NOMO-1 treated with DMSO at 0.1 percent for 48 hours (cell line): ENCODE measurements at regions not wholly inside any gene's neighbourhood (a gene's known extent, or its start where the extent isn't known, plus 50 kb on each side); places are given as distances from the start of the nearest gene placed in this dataset.
"Not testable (repeated sequence)": the region's sequence is repeated elsewhere in the genome, so short reads cannot be mapped to it uniquely, and the experiment has no call there.

Experiments used
- DNase-seq: peaks from one replicate; lab custom pipeline; 2025; ENCODE audit not compliant: unreplicated experiment; lab: John Stamatoyannopoulos, UW

GRCh38 chr7:45267262-45267661, 109.7 kb downstream of the RAMP3 start:
- DNase-seq: no peak

- no peak for DNase-seq
These were observed 110.4 kb downstream of the RAMP3 start for GRCh38 chr7:45268013-45268412.

- DNase-seq: no peak
These were observed 111.6 kb downstream of the RAMP3 start for GRCh38 chr7:45269192-45269591.

GRCh38 chr7:45278763-45279398, 121.3 kb downstream of the RAMP3 start:
- DNase-seq: no peak

GRCh38 chr7:45289611-45290010, 132.0 kb downstream of the RAMP3 start:
- DNase-seq: not testable (repeated sequence)

GRCh38 chr7:45290880-45291279, 133.3 kb downstream of the RAMP3 start:
- DNase-seq: no peak

- DNase-seq: no peak
These were observed 134.9 kb downstream of the RAMP3 start for GRCh38 chr7:45292481-45292880.

- DNase-seq: no peak
These were observed 135.8 kb downstream of the RAMP3 start for GRCh38 chr7:45293295-45293942.

GRCh38 chr7:45294559-45294958, 137.0 kb downstream of the RAMP3 start:
- DNase-seq: no peak

GRCh38 chr7:45295222-45295621, 137.6 kb downstream of the RAMP3 start:
- DNase-seq: no peak

GRCh38 chr7:45296748-45297147, 139.2 kb downstream of the RAMP3 start:
- DNase-seq: no peak

- DNase-seq: no peak
These were observed 149.2 kb downstream of the RAMP3 start for GRCh38 chr7:45306752-45307305.

- no peak for DNase-seq
These were observed 154.0 kb downstream of the RAMP3 start for GRCh38 chr7:45311597-45311996.

GRCh38 chr7:45315512-45315911, 157.9 kb downstream of the RAMP3 start:
- not testable (repeated sequence) for DNase-seq

- DNase-seq: no peak
These were observed 167.2 kb downstream of the RAMP3 start for GRCh38 chr7:45324683-45325237.

GRCh38 chr7:45325378-45325777, 167.8 kb downstream of the RAMP3 start:
- DNase-seq: no peak

GRCh38 chr7:45328403-45328981, 170.9 kb downstream of the RAMP3 start:
- DNase-seq: no peak

GRCh38 chr7:45331563-45331962, 174.0 kb downstream of the RAMP3 start:
- no peak for DNase-seq

- not testable (repeated sequence) for DNase-seq
These were observed 177.4 kb downstream of the RAMP3 start for GRCh38 chr7:45335024-45335423.

- DNase-seq: no peak
These were observed 184.6 kb downstream of the RAMP3 start for GRCh38 chr7:45342236-45342635.

GRCh38 chr7:45343746-45344145, 186.2 kb downstream of the RAMP3 start:
- no peak for DNase-seq

- no peak for DNase-seq
These were observed 190.2 kb downstream of the RAMP3 start for GRCh38 chr7:45347804-45348203.
